H1 (cell line): ENCODE measurements at regions not wholly inside any gene's neighbourhood (a gene's known extent, or its start where the extent isn't known, plus 50 kb on each side); places are given as distances from the start of the nearest gene placed in this dataset.

Experiments used
- SIN3A ChIP-seq, 2 experiments: IDR thresholded peaks in 1 of 2; conservative IDR thresholded peaks in 1 of 2; 2 replicates each; pipeline ENCODE4 v1.6.1; 2011 to 2012; ENCODE audit warnings: low read length in 2 of 2, improper control_type of control experiment in 1 of 2, low read depth in 1 of 2, mild to moderate bottlenecking in 1 of 2

GRCh38 chr3:176293276-176293675 lies 904.0 kb downstream of the TBL1XR1 start (continued):
- no peak for TF ChIP-seq SIN3A (conservative IDR thresholded peaks at IDR 0.05 in 1 of 2, IDR thresholded peaks at IDR 0.05 in 1 of 2; ENCODE audit: low read depth in 1 of 2, low read length in 2 of 2)
